Hepatocyte (in vitro differentiated cells): ENCODE measurements at regions not wholly inside any gene's neighbourhood (a gene's known extent, or its start where the extent isn't known, plus 50 kb on each side); places are given as distances from the start of the nearest gene placed in this dataset.

ENCODE experiments used
- CTCF ChIP-seq: fragments of 200-600 bp; sonication (generic); IDR thresholded peaks from 2 replicates; pipeline ENCODE4 v1.5.1; 2016; ENCODE audit warnings: antibody characterized with exemption, mild to moderate bottlenecking; ENCODE audit not compliant: poor library complexity
- EZH2 ChIP-seq: fragments of 200-600 bp; sonication (generic); IDR thresholded peaks from 2 replicates; pipeline ENCODE4 v1.6.1; 2016; ENCODE audit warnings: antibody characterized with exemption, mild to moderate bottlenecking, borderline replicate concordance

GRCh38 chr2:147500819-147501395, 343.9 kb upstream of the ACVR2A start:
- no peak for TF ChIP-seq EZH2
- no peak for TF ChIP-seq CTCF
